ENCODE measurements at regions not wholly inside any gene's neighbourhood (a gene's known extent, or its start where the extent isn't known, plus 50 kb on each side); places are given as distances from the start of the nearest gene placed in this dataset.

- ATAC-seq (ENCODE audit: low read depth), result no peak
- H3K27ac Mint-ChIP-seq, result peak overlapping the region; percentile 99
- H3K36me3 Mint-ChIP-seq (ENCODE audit: low read depth), result no peaks in the 10 kb centered on the region
Observed at GRCh38 chr12:94832105-94832504, 171.4 kb downstream of the NDUFA12 start.

GRCh38 chr12:94831081-94831751, 172.3 kb downstream of the NDUFA12 start:
- peak; percentile 91 for ATAC-seq (ENCODE audit: low read depth)
- intact Hi-C loops (cut with micrococcal nuclease), result loop anchor here (1.0 to 2.0 kb wide), 6 partner anchors 13 to 623 kb away; no protein-coding TSS in a partner anchor
- TF ChIP-seq, protein P1, sequence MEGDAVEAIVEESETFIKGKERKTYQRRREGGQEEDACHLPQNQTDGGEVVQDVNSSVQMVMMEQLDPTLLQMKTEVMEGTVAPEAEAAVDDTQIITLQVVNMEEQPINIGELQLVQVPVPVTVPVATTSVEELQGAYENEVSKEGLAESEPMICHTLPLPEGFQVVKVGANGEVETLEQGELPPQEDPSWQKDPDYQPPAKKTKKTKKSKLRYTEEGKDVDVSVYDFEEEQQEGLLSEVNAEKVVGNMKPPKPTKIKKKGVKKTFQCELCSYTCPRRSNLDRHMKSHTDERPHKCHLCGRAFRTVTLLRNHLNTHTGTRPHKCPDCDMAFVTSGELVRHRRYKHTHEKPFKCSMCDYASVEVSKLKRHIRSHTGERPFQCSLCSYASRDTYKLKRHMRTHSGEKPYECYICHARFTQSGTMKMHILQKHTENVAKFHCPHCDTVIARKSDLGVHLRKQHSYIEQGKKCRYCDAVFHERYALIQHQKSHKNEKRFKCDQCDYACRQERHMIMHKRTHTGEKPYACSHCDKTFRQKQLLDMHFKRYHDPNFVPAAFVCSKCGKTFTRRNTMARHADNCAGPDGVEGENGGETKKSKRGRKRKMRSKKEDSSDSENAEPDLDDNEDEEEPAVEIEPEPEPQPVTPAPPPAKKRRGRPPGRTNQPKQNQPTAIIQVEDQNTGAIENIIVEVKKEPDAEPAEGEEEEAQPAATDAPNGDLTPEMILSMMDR (IDR thresholded peaks at IDR 0.05), result no peak
- Mint-ChIP-seq H3K9me3 (no peaks in the 10 kb centered on the region), H3K4me3 (peak overlapping the region; percentile 81), H3K4me1 (peaks cover 58% of the 10 kb centered on the region), H3K27me3 (no peaks in the 10 kb centered on the region), H3K36me3 (ENCODE audit: low read depth) (no peaks in the 10 kb centered on the region), H3K27ac (peak overlapping the region; percentile 99)
- peak; percentile 40 for DNase-seq
- CTCF ChIA-PET, result interaction anchor here (1.2 to 3.3 kb wide), 3 partner anchors 13 to 44 kb away, joined by 3 to 15 read pairs (median 10); no protein-coding TSS in a partner anchor
- POLR2A ChIA-PET, result interaction anchor here (0.5 to 3.4 kb wide), 12 partner anchors 8 to 173 kb away, joined by 3 to 51 read pairs (median 5); partner anchors contain the start of gene NDUFA12

More at GRCh38 chr12:94832105-94832504, 171.4 kb downstream of the NDUFA12 start:
- ChIA-PET POLR2A (interaction anchor here (1.1 to 3.4 kb wide), 5 partner anchors 10 to 111 kb away, joined by 3 to 51 read pairs (median 15); no protein-coding TSS in a partner anchor), CTCF (interaction anchor here (1.8 to 3.3 kb wide), 3 partner anchors 14 to 69 kb away, joined by 5 to 15 read pairs (median 10); no protein-coding TSS in a partner anchor)
- Mint-ChIP-seq H3K4me3 (no peak overlapping the region), H3K9me3 (no peaks in the 10 kb centered on the region), H3K27me3 (no peaks in the 10 kb centered on the region), H3K4me1 (peaks cover 56% of the 10 kb centered on the region)
- intact Hi-C loops (cut with micrococcal nuclease), result no loop called here
- no peak for DNase-seq
- TF ChIP-seq, protein P1 (IDR thresholded peaks at IDR 0.05), result no peak

DNA sequence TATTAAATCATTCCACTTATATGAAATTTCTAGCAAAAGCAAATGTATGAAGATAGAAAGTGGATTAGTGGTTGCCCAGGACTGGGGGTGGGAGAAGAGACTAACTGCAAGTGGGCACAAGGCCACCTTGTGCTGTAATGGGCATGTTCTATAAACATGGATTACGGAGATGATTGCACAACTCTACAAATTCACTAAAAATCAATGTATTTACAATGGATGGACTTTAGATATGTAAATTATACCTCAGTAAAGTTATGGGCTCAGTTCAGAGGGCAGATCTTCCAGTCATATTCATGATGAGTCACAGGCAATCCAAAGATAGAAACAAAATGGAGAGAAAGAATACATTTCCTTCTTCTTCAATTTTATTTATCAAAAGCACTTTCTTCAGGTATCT, 173.9 kb downstream of the NDUFA12 start:
- Mint-ChIP-seq H3K27ac (peak overlapping the region; percentile 99), H3K4me1 (peaks cover 58% of the 10 kb centered on the region), H3K27me3 (no peaks in the 10 kb centered on the region), H3K36me3 (ENCODE audit: low read depth) (no peaks in the 10 kb centered on the region), H3K9me3 (no peaks in the 10 kb centered on the region), H3K4me3 (no peak overlapping the region)
- DNase-seq (no peak), ATAC-seq (ENCODE audit: low read depth) (no peak)
- POLR2A ChIA-PET, result interaction anchor here (0.6 to 3.4 kb wide), 7 partner anchors 9 to 1391 kb away, joined by 4 to 51 read pairs (median 9); partner anchors contain the start of gene NDUFA12
- CTCF ChIA-PET, result interaction anchor here (0.8 to 3.3 kb wide), 2 partner anchors 46 to 66 kb away, joined by 3 to 15 read pairs; no protein-coding TSS in a partner anchor
- intact Hi-C loops (cut with micrococcal nuclease), result no loop called here
- TF ChIP-seq, protein P1 (IDR thresholded peaks at IDR 0.05), result no peak

DNA sequence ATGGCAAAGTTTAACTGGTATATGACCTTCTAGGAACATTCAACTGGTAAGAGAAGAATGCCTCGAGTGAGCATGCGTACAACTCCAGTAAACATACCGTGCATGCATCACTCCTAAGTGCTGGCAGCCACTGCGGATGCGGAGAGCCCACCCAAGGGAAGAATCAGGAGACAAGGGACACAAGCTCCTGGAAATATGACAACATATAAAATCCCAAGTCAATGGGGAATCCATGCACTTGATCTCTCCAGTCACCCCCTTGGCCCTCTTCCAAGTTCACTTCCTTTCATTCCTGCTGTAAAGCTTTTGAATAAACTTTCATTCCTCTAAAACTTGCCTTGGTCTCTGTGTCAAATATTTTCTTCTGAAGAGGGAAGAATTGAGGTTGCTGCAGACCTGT, 168.7 kb upstream of the TMCC3 start:
- intact Hi-C loops (cut with micrococcal nuclease), result loop anchor here (2.0 to 10.0 kb wide), 2 partner anchors 254 to 396 kb away; partner anchors contain the start of genes FGD6, NR2C1 and VEZT
- Mint-ChIP-seq H3K4me3 (peak overlapping the region; percentile 17), H3K36me3 (ENCODE audit: low read depth) (peaks cover 14% of the 10 kb centered on the region), H3K4me1 (peaks cover 71% of the 10 kb centered on the region), H3K27me3 (no peaks in the 10 kb centered on the region), H3K27ac (peak overlapping the region; percentile 77), H3K9me3 (peaks cover 5% of the 10 kb centered on the region)
- CTCF ChIA-PET, result interaction anchor here (1.3 to 4.9 kb wide), 5 partner anchors 12 to 215 kb away, joined by 3 to 62 read pairs (median 4); partner anchors contain the start of gene NDUFA12
- no peak for DNase-seq
- no peak for ATAC-seq (ENCODE audit: low read depth)
- TF ChIP-seq, protein P1 (IDR thresholded peaks at IDR 0.05), result no peak
- POLR2A ChIA-PET, result interaction anchor here (1.3 to 4.7 kb wide), 5 partner anchors 12 to 56 kb away, joined by 3 to 51 read pairs (median 43); no protein-coding TSS in a partner anchor
